Large intestine (tissue), 3 donors: ENCODE measurements at regions not wholly inside any gene's neighbourhood (a gene's known extent, or its start where the extent isn't known, plus 50 kb on each side); places are given as distances from the start of the nearest gene placed in this dataset.

Source experiments
- DNase-seq, 2 donors: peaks; one replicate each; pipeline versions ENCODE4 v3.0.0 to v3.0.0-alpha.2; 2013
- H3K27ac ChIP-seq: one replicate; pipeline ENCODE4 v1.5.1; 2013; ENCODE audit warnings: low read length
- H3K27me3 ChIP-seq: 2 replicates; pipeline ENCODE4 v1.6.1; 2013; ENCODE audit warnings: low read length; ENCODE audit not compliant: control insufficient read depth, insufficient read depth
- H3K36me3 ChIP-seq: 2 replicates; pipeline ENCODE4 v1.6.1; 2013; ENCODE audit warnings: low read length; ENCODE audit not compliant: control insufficient read depth, insufficient read depth
- H3K4me1 ChIP-seq: one replicate; pipeline ENCODE4 v1.6.1; 2013; ENCODE audit warnings: low read length; ENCODE audit not compliant: control insufficient read depth, insufficient read depth
- H3K4me3 ChIP-seq: one replicate; pipeline ENCODE4 v1.5.1; 2013; ENCODE audit warnings: low read length
- H3K9me3 ChIP-seq: one replicate; pipeline ENCODE4 v1.6.1; 2013; ENCODE audit warnings: mild to moderate bottlenecking, low read depth, low read length, moderate library complexity; ENCODE audit not compliant: control insufficient read depth
- WGBS: methylation state at CpG from one replicate; pipeline ENCODE4 v1.1.5; 2013; ENCODE audit warnings: low lambda C conversion rate; ENCODE audit not compliant: insufficient coverage; 5-methylcytosine and 5-hydroxymethylcytosine counted together

- Histone ChIP-seq H3K27me3 (no peaks in the 10 kb centered on the region), H3K4me3 (no peak overlapping the region), H3K36me3 (no peaks in the 10 kb centered on the region), H3K27ac (no peak overlapping the region), H3K4me1 (no peaks in the 10 kb centered on the region), H3K9me3 (no peaks in the 10 kb centered on the region)
- no peak for DNase-seq
- WGBS, result 90% methylated on average over 2 of the region's 2 CpGs
These were observed 986.4 kb downstream of the REEP3 start for GRCh38 chr10:64507651-64508028.

DNA sequence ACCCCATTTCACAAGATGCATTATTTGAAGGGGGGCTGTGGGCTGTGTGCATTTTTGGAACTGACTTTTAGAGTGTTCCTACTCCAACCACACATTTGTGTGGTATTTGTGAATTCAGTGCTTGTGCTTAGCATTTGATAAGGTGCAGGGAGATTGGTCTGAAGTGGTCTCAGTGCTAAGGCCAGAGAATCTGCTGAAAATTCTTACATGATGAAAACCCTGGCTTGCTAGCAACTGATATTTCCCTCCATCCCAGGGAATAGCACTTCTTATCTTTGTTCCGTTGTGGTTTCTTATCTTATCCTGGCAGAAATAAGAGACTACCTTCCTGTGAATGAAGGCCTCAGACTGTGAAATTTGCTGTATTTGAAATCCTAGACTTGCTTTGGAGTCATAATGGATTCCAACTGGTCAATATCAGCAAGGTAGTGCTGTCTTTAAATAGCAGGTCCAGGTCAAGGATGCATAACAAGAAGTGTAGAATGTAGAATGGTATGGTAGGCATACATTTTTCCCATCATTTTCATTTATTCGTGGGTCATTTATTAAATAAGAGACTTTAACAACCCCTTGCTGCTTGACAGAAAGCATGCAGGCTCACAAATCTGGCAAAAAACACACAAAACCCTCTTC is 986.9 kb downstream of the REEP3 start:
- no peak for DNase-seq
- Histone ChIP-seq H3K27ac (no peak overlapping the region), H3K9me3 (no peaks in the 10 kb centered on the region), H3K27me3 (no peaks in the 10 kb centered on the region), H3K4me1 (no peaks in the 10 kb centered on the region), H3K4me3 (no peak overlapping the region), H3K36me3 (no peaks in the 10 kb centered on the region)
- WGBS, result 20% methylated on average over 1 of the region's 2 CpGs

GRCh38 chr10:64515970-64516699 is 994.9 kb downstream of the REEP3 start:
- 80% methylated on average over 1 of the region's 2 CpGs for WGBS
- Histone ChIP-seq H3K27me3 (no peaks in the 10 kb centered on the region), H3K4me3 (no peak overlapping the region), H3K27ac (peak overlapping the region; percentile 63), H3K36me3 (no peaks in the 10 kb centered on the region), H3K4me1 (no peaks in the 10 kb centered on the region), H3K9me3 (no peaks in the 10 kb centered on the region)
- peak; percentile 52 to 68 for DNase-seq

GRCh38 chr10:64518456-64518855 is 997.3 kb downstream of the REEP3 start:
- no peak overlapping the region for H3K4me3 ChIP-seq
- WGBS, result 100% methylated on average over 1 of the region's 2 CpGs
- no peak overlapping the region for H3K27ac ChIP-seq
- no peaks in the 10 kb centered on the region for H3K9me3 ChIP-seq
- H3K27me3 ChIP-seq, result no peaks in the 10 kb centered on the region
- peak; percentile 7 to 10 for DNase-seq
- no peaks in the 10 kb centered on the region for H3K4me1 ChIP-seq
- H3K36me3 ChIP-seq, result no peaks in the 10 kb centered on the region

GRCh38 chr10:64519427-64519826 is 998.2 kb downstream of the REEP3 start:
- H3K36me3 ChIP-seq, result no peaks in the 10 kb centered on the region
- DNase-seq, result no peak
- H3K4me1 ChIP-seq, result no peaks in the 10 kb centered on the region
- H3K27ac ChIP-seq, result no peak overlapping the region
- no peaks in the 10 kb centered on the region for H3K9me3 ChIP-seq
- WGBS, result 100% methylated on average over 2 of the region's 2 CpGs
- H3K4me3 ChIP-seq, result no peak overlapping the region
- H3K27me3 ChIP-seq, result no peaks in the 10 kb centered on the region

- H3K4me3 ChIP-seq, result no peak overlapping the region
- DNase-seq, result no peak
- H3K36me3 ChIP-seq, result no peaks in the 10 kb centered on the region
- no peaks in the 10 kb centered on the region for H3K4me1 ChIP-seq
- 86% methylated on average over 1 of the region's 1 CpG for WGBS
- H3K27ac ChIP-seq, result no peak overlapping the region
- H3K9me3 ChIP-seq, result no peaks in the 10 kb centered on the region
- H3K27me3 ChIP-seq, result no peaks in the 10 kb centered on the region
These were observed 998.6 kb downstream of the REEP3 start for GRCh38 chr10:64519831-64520230.

- H3K4me1 ChIP-seq, result no peaks in the 10 kb centered on the region
- no peaks in the 10 kb centered on the region for H3K36me3 ChIP-seq
- no peaks in the 10 kb centered on the region for H3K27me3 ChIP-seq
- WGBS, result no CpG with 5 or more reads among the region's 4 CpGs
- H3K27ac ChIP-seq, result no peak overlapping the region
- no peaks in the 10 kb centered on the region for H3K9me3 ChIP-seq
- no peak for DNase-seq
- H3K4me3 ChIP-seq, result no peak overlapping the region
These were observed 1002.0 kb downstream of the REEP3 start for GRCh38 chr10:64523065-64523759.

DNA sequence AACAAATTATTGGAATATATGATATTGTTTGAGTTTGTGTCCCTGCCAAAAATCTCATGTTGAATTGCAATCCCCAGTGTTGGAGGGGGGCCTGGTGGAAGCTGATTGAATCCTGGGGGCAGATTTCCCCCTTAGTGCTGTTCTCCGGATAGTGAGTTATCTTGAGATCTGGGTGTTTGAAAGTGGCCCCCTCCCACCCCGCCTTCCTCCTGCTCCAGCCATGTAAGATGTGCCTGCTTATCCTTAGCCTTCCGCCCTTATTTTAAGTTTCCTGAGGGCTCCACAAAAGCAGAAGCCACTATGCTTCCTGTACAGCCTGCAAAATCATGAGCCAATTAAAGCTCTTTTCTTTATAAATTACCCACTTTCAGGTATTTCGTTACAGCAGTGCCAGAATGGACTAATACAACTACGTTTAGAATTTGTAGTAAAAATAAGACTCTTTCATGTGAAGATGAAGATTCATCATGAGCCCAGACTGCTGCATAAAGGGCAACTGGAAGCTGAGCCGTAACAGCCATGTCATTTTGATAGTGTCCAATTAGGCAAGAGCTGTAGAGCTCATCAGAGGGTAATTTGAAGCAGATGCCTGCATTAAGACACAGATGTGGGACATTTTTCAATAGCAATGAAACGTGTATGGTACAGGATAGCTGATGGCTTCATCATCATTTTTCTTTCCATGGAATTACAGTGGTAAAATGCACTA is 1007.2 kb downstream of the REEP3 start:
- WGBS, result 80% methylated on average over 2 of the region's 7 CpGs
- Histone ChIP-seq H3K4me1 (no peaks in the 10 kb centered on the region), H3K27ac (no peak overlapping the region), H3K27me3 (no peaks in the 10 kb centered on the region), H3K4me3 (no peak overlapping the region), H3K9me3 (no peaks in the 10 kb centered on the region), H3K36me3 (no peaks in the 10 kb centered on the region)
- no peak for DNase-seq

- Histone ChIP-seq H3K9me3 (no peaks in the 10 kb centered on the region), H3K36me3 (no peaks in the 10 kb centered on the region), H3K27me3 (no peaks in the 10 kb centered on the region), H3K27ac (no peak overlapping the region), H3K4me3 (no peak overlapping the region), H3K4me1 (no peaks in the 10 kb centered on the region)
- no peak for DNase-seq
- WGBS, result 80% methylated on average over 1 of the region's 1 CpG
These were observed 1007.8 kb downstream of the REEP3 start for GRCh38 chr10:64529003-64529350.

GRCh38 chr10:64534616-64535015 is 1013.4 kb downstream of the REEP3 start:
- Histone ChIP-seq H3K27ac (no peak overlapping the region), H3K36me3 (no peaks in the 10 kb centered on the region), H3K4me3 (no peak overlapping the region), H3K9me3 (no peaks in the 10 kb centered on the region), H3K27me3 (no peaks in the 10 kb centered on the region), H3K4me1 (no peaks in the 10 kb centered on the region)
- WGBS, result no CpG with 5 or more reads among the region's 2 CpGs
- no peak for DNase-seq
